ENCODE measurements at regions not wholly inside any gene's neighbourhood (a gene's known extent, or its start where the extent isn't known, plus 50 kb on each side); places are given as distances from the start of the nearest gene placed in this dataset.

DNA sequence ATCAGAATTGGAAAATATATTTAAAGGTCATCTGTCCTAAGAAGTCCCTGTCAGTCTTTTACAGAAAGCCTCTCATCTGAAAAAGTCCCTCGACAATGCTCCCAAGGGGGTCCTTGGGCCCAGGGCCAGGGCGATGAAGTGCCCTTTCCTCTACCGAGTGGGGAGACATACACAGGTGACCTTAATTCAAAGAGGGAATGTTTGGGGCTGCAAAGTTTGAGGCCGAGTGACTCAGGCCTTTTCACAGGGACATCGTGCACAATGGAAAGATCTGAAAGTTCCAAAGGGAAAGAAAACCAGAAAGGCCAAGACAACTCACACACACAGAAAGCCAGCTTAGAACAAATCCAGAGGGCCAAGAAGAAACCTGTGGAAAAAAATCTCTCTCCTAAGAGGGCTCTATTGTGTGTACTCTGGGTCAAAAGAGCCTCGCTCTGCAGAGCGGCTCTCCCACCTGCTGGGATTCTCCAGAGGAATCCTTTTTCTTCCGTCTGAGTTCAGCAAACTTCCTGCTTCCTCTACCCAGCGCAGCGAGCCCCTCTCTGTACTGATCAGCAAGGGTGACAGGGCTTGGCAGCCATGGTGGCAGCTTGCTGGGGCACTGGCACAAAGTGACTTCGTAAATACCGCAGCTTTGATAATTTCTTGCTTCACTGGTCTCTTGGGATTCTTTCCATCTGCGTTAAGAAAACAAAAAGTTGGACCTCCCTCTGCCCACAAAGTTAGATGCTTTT is 259.1 kb downstream of the OPA1 start:
- DNase-seq = no peak

DNA sequence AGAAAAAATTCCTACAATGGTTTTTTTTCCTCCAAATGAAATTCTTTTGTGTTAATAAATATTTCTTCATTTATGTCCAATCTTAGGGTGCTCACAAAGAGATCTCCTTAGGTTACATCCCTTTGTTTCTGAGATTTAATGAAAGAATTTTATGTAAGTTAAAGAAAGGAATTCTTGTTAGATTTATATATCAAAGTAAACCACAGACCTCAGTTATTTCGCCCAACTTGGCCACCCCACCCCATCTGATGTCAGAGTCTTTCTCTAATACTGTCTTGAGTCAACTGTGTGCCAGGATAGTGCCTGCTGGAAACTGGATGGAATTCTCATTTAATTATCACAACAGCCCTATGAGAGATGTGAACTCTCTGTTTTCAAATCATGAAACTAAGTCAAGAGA is 259.9 kb downstream of the OPA1 start:
- no peak for DNase-seq

DNA sequence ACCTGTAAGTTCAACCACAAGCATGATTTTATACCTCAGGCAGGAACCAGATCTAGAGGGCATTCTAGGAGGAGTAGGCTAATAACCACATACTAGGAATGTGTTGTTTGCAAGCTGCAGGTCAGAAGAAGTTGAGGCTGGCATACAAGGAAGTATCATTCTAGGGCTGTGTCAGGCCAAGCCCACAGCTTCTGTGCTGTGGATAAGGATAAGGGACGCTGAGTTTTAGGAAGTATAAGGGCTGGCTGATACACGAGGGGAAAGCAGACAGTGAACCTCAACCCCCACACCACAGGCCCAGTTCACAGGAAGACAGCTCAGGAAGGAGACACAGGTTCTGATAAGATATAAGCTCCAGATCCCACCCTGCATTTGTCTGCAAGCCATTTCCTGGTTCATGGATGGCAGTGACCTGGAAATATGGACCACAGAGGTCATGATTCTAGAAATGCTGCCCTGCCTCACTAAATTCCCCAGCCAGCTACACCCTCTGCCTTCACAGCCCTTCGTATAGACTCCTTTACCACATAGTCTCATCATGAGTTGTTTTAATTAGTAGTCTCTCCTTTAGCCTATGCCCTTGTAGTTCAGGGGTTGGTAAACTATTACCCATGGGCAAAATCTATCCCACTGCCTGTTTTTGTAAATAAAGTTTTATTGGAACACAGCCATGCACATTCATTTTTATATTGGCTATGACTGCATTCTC is 260.7 kb downstream of the OPA1 start:
- no peak for DNase-seq

DNA sequence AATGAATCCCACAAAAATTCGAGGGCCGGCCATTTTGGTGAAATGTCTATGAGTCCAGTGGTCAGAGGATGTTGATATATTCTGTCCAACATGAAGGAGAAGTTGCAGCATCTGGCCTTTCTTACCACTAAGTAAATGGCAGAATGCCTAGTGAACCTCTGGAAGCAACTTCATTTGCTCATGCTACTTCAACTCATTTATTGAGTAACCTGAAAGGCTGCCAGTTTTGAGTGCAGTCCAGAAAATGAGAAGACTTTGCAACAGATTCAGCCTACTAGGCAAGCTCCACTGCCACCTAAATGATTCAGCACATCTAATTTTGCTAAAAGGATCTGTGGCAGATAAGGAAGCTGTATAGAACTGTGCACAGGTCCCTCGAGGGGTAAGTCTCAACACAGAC is 265.0 kb downstream of the OPA1 start:
- no peak for DNase-seq

DNA sequence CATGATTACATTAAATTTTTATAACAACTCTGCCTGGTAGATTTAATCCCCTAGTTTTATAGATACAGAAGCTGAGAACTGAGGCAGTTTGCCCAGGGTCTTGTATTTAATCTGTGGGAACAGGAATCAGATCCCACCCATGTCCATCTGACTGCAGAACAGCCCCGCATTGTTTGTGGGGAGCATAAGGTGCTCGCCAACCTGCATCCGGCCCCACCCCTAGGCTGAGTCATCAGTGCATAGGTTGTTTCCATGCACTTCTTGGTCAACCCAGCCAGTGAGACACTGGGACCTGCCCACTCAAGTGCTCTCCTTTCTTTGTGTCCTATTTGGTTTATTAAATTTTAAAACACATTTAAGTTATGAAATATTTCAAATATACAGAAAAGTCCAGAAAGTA is 266.2 kb downstream of the OPA1 start:
- no peak for DNase-seq

DNA sequence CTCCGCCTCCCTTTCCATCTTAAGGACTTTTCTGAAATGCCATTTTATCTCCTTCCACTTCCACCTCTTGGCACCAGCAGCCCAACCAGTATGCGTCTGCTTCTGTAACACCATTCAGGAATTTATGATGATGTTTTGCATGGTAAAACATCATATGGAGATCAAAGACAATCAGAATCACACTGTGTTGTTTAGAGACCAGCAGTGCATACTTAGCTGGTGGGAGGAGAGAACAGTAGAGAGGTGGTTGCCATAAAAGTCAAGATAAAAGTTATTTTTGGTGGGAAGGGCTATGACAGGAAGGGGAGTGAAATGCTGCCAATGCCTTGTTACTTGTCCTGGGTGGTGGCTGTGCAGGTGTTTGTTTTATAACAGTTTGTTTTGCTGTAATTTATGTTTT is 268.0 kb downstream of the OPA1 start:
- DNase-seq = no peak

DNA sequence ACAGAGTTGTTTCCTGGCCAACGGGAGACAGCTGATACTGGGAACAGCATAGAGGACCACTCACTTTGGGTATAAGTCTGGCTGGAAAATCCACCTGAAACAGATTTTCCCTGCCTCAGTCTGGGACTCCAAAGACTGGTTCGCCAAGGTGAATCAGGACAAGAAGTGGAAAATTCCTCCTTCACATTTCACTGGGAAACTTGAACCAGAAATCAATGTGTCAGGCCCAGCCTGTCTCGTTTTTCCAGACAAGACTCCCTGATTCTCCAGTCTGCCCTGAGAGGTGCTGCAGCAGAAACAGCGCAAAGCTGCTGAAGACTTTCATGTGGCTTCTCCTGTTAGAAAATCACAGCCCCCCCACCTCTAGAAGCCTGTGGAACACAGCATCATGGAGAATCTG is 269.8 kb downstream of the OPA1 start:
- no peak for DNase-seq

DNA sequence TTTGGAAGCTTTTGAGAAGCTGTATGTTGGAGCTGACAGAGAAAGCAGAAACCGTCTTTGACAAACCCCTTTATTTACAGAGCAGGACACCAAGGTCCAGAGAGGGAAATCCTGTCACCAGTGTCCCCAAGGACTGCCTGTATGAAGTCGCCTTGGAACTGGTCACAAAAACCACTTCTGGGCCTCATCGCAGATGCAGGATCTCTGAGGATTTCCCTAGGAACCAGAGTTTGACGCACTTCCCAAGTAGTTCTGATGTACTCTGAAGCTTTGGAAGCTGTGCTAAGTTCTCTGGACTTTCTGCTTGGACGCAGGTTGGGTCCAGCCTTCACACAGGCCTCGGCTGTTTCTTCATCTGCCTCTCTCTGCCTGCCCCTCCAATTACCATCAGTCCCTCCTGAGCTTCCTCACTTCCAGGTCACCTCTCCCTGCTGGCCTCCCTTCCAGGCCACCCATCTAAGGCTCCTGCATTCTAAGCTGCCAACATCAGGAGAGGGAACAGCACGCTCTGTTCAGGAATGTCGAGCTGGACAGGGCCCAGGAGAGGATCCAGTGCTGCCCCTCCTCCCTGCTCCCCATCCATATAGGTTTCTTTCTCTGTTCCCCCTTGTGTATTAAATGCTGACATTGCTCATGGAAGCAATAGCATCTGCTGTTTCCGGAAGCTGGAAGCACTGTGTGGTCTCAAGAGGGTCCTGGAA is 270.8 kb downstream of the OPA1 start:
- no peak for DNase-seq

DNA sequence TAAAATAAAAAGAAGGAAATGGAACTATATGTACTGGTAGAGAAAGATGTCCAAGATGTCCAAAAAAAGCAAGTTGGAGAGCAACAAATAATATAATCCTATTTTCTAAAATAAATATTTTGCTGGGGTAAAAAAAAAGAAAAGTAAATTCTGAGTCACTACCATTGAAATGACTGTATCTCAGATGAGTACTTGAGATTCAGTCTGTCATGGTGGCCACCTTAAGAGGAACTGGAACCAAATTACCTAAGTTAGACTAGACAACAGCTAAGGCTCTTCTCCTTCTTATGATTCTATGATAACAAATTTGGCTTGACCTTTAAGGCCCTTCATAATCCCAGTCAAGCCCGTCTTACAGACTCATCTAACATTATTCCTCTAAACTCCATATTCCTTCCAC is 270.6 kb upstream of the HES1 start:
- no peak for DNase-seq

DNA sequence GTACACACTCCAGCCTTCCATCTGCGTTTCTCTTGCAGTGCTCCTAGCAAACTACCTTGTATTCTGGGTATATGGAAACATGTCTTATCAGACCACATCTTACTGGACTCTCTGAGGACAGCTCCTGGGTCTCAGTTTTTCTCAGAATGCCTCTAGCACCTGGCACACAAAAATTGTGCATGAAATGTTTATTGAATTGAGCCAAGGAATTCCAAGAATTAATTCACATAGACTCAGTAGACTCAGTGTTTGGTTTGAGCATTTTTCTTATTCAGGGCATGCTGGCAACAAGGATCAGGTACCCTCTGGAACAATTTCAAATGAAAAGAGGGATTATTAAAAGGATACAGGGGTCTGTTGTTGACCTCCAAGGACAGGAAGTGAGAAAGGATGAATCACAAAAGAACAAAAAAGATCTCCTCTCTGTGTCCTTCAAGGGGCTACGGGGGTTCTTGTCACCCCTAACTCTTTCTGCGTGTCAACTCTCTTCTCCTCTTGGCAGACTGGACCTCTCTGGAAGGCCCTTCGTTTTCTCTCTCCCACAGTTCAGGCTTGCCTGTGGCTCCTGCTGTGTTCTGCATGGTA is 270.0 kb upstream of the HES1 start:
- DNase-seq = no peak

DNA sequence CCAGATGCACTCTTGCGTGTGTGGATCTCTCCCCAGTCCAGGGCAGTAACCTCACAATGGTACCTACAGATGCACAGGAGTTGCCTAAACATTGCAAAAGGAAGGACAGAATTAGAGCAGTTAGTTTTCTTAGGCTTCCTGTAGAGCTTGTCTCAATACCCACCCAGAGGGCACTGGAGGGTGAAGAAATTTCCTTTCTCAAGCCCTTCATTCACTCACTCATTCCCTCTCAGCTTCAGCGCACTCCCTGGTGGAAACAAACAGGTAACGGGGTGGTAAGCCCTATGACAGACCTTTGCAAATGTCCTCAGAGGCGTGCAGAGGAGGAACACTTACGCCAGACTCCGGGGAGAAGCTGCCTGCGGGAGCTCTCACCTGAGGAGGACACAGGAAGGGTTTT is 267.4 kb upstream of the HES1 start:
- DNase-seq = no peak

DNA sequence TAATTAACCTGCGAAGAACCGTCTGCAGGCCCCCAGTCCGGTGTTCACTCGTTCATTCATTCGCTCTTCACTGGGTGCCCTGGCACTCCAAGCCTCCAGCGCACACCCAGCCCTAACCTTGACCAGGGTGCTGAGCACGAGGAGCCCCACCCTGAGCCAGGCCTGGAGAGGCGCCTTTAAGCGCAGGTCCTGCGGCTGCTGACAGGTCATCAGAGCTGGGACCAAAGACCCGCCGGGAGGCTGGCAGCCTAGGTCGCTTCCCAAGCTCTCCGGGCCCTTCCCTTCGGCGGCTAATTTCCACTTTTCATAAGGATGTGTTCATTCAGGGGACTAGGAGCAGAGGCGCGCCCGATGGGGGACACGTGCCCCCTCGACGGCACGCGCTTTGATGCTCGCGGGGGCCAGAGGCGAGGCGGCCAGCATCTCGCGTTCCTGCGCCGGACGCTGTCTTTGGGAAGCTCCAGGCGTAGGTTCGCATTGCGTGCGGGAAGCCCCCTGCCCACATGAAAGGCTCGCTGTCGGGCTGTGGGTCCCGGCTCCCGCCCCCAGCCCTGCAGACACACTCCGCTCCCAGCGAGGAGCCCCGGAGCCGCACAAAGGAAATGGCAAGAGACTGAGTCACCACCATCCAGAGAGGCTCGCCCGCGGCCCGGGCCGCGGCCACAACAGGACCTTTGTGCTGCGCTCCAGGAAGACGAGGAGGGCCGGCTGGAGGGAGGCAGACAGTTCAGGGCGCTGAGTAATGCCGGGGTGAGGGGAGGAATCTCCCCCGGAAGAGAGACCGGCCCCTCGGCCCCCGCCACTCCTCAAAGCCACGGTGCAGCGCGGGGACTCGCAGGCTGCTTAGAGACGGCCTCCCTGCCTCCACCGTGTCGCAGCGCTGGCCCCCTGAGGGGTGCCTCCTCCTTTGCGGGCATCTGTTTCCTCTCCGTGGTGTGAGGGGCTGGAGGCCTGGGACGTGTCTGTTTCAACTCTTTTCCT is 266.4 kb upstream of the HES1 start:
- no peak for DNase-seq

DNA sequence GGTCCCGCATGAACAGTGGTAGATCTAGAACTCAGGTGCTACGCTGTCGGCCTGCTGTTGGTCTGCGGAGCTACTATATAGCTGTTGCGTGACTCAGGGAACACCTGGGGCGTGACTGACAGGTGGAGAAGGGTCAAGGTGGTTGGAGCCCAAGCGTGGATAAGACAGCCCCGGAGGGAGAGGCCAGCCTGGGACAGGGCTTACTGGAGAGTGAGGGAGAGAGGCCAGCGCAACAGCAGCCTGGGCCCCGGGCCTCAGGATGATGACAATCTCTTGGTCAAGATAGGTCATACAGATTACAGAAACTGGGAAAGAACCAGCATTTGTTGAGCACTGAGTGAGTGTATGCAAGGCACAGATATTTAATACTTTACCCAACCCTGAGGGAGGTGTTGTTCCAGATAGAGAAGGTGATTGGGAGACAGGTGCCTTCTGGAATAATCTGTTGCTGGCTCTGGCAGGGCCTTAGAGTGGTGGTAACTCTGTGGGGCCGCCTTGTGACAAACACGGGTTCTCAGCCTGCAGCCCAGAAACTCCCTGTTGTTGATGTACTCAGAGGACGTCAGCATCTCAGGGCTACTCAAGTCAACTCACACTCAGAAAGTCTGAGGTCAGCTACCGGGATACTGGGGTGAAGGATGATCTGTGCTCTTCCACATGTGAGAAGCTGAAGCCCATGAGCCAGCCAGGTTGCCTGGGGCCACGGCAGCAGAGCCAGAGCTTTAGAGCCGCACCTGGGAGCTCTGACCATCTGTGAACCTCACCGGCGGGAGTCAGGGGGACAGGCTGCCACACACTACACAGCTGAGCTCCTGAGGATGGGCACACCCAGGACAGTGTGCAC is 265.4 kb upstream of the HES1 start:
- DNase-seq = no peak

DNA sequence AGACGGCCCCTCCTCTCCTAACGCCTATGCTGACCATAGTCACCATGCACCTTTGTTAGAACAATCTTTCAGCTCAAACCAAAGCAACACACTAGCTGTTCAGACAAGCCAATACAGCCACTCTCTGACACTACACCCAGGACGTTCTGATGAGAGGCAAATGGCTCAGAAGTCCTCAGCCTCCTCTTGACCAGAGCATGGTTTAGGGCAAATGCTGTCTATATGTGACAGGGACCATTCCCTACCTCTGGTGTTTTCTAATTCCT is 264.8 kb upstream of the HES1 start:
- no peak for DNase-seq

DNA sequence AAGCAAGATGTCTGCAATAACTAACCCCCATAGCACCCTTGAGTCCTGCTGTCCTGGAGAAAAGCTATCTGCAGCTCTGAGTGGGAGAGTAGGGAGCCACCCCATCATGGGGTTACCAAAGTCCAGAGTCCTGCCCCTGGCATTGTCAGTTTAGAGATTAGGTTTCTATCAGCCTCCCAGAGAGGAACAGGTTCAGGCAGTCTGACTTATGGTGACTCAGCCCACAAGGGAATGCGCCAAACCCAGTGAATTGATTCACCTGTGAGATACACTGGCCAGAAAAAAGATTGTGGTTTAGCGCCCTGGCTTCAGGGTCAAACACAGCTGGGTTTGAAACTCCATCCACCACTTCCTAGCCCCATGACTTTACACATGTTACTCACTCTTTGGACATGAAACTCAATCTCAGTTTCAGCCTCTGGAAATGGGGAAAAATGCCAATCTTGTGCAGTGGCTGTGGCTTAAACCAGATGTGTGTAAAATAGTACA is 263.6 kb upstream of the HES1 start:
- no peak for DNase-seq

DNA sequence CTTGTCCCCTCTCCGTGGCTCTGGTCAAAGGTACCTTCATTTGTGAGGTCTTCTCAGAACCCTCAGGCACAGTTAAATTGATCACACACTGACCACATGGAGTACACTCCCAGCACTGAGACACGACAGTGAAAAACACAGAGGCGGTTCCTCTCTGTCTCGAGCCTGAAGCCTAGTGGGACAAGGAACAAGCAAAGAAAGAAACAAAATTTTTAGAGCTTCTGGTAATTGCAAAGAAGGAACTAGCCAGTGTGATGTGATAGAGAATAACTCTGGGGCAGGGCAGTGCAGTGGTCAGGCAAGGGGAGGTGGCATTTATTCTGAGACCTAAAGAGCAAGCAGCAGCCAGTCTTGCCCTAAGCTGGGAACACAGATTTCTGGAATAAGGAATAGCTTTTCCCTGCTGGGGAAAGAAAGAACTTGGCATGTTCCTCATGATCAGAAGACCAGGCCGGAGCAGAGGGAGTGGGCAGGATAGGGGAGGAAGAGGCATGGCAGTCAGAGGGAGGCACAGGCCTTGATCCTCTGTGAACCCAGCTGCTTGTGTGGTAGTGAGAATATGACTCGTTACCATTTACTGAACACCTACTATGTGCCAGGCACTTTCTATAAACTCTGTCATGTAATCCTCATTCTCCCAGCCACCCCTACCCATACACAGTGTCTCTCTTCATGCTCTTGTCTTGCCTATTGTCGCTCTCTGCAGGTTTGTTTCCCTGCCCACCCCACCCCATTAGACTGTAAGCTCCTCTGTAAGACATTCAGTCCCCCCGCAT is 262.3 kb upstream of the HES1 start:
- DNase-seq = no peak

DNA sequence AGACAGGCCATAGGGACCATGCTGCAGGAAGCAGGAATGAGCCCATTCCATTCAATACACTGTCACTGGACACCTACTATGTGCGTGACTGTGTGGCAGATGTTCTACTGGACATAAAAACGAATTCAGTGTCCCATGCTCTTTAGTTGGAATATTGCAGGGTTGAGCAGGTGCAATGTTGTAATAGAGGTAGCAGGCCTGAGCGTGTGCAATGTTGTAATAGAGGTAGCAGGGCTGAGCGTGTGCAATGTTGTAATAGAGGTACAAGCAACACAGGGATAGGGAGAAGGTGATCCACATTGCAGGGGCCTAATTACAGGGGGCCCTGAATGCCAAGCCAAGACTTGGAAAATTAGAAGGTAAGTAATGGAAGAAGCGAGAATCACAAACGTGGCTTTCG is 261.4 kb upstream of the HES1 start:
- no peak for DNase-seq

DNA sequence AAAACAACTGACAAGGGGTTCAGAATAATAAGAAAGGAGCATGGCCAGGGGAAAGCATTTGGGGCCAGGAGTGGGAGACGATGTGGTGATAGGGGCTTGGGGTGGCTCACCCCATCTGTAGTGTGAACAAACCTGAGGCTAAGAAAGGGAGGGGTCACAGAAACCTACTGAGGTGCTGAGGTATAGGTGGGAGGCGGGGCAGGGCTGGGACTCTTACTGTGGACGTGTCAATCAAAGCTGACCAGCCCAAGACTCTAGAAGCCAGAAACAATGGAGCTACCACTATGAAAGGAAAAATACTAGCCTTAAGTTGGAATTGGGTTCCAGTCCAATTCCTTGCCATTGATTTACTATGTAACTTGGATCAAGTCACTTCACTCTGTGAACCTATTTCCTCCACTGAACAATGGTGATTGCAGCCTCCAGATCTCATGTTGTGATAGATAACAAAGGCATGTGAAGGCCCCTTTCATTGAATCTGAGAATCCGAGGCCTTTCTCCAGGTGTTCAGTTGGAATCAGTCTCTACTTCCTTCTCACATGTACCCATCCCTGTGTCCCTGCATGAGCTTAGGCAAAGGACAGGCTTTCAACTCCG is 260.9 kb upstream of the HES1 start:
- DNase-seq = no peak

DNA sequence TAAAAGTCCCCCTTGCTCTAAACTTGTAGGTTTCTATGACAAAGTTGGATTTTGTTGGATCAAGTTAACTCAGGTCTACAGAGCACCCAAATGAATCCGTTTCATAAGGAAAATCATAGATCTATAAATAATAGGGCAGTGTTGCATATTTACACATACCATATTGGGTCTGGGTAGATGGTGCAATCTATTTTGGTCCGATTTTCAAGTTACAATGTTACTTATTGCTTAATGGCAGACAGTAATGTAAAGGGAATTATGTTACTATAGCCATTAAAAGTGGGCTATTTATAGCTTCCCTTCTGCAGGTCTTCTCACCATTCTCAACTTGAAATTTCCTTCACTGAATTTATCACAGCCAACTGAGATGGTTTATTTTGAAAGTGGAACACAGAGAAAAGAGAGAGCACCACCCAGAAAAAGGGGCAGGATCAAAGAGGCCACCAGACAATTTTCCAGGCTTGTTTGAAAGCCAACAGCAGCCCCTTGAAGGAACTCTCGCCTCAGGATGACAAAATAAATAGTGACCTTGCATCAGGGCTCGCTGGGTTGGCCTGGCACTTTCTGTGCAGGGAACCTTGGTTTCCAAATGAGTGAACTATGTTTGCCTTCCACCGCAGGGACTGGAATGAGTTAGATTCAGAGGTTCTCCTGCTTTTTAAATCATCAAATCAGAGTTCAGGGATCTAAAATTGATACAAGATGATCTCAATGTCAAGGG is 260.2 kb upstream of the HES1 start:
- DNase-seq = no peak
